Trophoblast cell (in vitro differentiated cells and primary cell): ENCODE measurements at regions not wholly inside any gene's neighbourhood (a gene's known extent, or its start where the extent isn't known, plus 50 kb on each side); places are given as distances from the start of the nearest gene placed in this dataset.

Source experiments
- DNase-seq, 2 donors: peaks; one replicate each; pipeline ENCODE4 v3.0.0-alpha.2; 2016
- H2AFZ ChIP-seq: 2 replicates; pipeline ENCODE4 v1.6.1; 2013; ENCODE audit warnings: low read length, moderate library complexity, mild to moderate bottlenecking; ENCODE audit not compliant: insufficient read depth, poor library complexity
- H2AK5ac ChIP-seq: 2 replicates; pipeline ENCODE4 v1.6.1; 2013; ENCODE audit warnings: mild to moderate bottlenecking, low read length
- H2BK120ac ChIP-seq: 2 replicates; pipeline ENCODE4 v1.6.1; 2013; ENCODE audit warnings: low read length, mild to moderate bottlenecking, moderate library complexity; ENCODE audit not compliant: insufficient read depth, poor library complexity
- H2BK12ac ChIP-seq: 2 replicates; pipeline ENCODE4 v1.6.1; 2013; ENCODE audit warnings: mild to moderate bottlenecking, low read length, moderate library complexity
- H2BK5ac ChIP-seq: 2 replicates; pipeline ENCODE4 v1.6.1; 2013; ENCODE audit warnings: low read length, low read depth, moderate library complexity, mild to moderate bottlenecking; ENCODE audit not compliant: poor library complexity
- H3K14ac ChIP-seq: 2 replicates; pipeline ENCODE4 v1.6.1; 2013; ENCODE audit warnings: mild to moderate bottlenecking, low read length
- H3K18ac ChIP-seq: 2 replicates; pipeline ENCODE4 v1.6.1; 2013; ENCODE audit warnings: mild to moderate bottlenecking, low read length
- H3K23ac ChIP-seq: 2 replicates; pipeline ENCODE4 v1.6.1; 2013; ENCODE audit warnings: low read length
- H3K27ac ChIP-seq: 2 replicates; pipeline ENCODE4 v1.5.1; 2013; ENCODE audit warnings: low read depth, mild to moderate bottlenecking, inconsistent platforms, low read length, moderate library complexity
- H3K27me3 ChIP-seq: 2 replicates; pipeline ENCODE4 v1.6.1; 2013; ENCODE audit warnings: inconsistent platforms, mild to moderate bottlenecking, low read length, moderate library complexity; ENCODE audit not compliant: insufficient read depth
- H3K36me3 ChIP-seq, 2 experiments: 1 replicate in 1 of 2; 2 replicates in 1 of 2; pipeline ENCODE4 v1.6.1; 2013; ENCODE audit warnings: low read length in 2 of 2, mild to moderate bottlenecking in 2 of 2, moderate library complexity in 1 of 2; ENCODE audit not compliant: insufficient read depth in 2 of 2, control insufficient read depth in 1 of 2
- H3K4ac ChIP-seq: 2 replicates; pipeline ENCODE4 v1.6.1; 2013; ENCODE audit warnings: low read depth, mild to moderate bottlenecking, low read length, moderate library complexity
- H3K4me1 ChIP-seq, 2 experiments: 1 replicate in 1 of 2; 2 replicates in 1 of 2; pipeline ENCODE4 v1.6.1; 2013; ENCODE audit warnings: low read length in 2 of 2, mild to moderate bottlenecking in 2 of 2, moderate library complexity in 1 of 2; ENCODE audit not compliant: insufficient read depth in 2 of 2, control insufficient read depth in 1 of 2
- H3K4me2 ChIP-seq: 2 replicates; pipeline ENCODE4 v1.6.1; 2013; ENCODE audit warnings: inconsistent platforms, mild to moderate bottlenecking, low read length, moderate library complexity
- H3K4me3 ChIP-seq: 2 replicates; pipeline ENCODE4 v1.5.1; 2013; ENCODE audit warnings: mild to moderate bottlenecking, low read depth, low read length, inconsistent platforms
- H3K79me1 ChIP-seq: one replicate; pipeline ENCODE4 v1.6.1; 2013; ENCODE audit warnings: low read length
- H3K79me2 ChIP-seq: 2 replicates; pipeline ENCODE4 v1.6.1; 2013; ENCODE audit warnings: low read length, mild to moderate bottlenecking; ENCODE audit not compliant: control insufficient read depth, insufficient read depth, poor library complexity
- H3K9ac ChIP-seq: 2 replicates; pipeline ENCODE4 v1.6.1; 2013; ENCODE audit warnings: mild to moderate bottlenecking, low read length
- H3K9me3 ChIP-seq: 2 replicates; pipeline ENCODE4 v1.6.1; 2013; ENCODE audit warnings: low read depth, mild to moderate bottlenecking, control low read depth, inconsistent platforms, low read length; ENCODE audit not compliant: insufficient read depth
- H4K12ac ChIP-seq: 2 replicates; pipeline ENCODE4 v1.6.1; 2013; ENCODE audit warnings: low read depth, mild to moderate bottlenecking, low read length, moderate library complexity
- H4K8ac ChIP-seq: 2 replicates; pipeline ENCODE4 v1.6.1; 2013; ENCODE audit warnings: low read depth, mild to moderate bottlenecking, low read length, moderate library complexity
- H4K91ac ChIP-seq: one replicate; pipeline ENCODE4 v1.6.1; 2013; ENCODE audit warnings: low read depth, mild to moderate bottlenecking, low read length, moderate library complexity
- WGBS: extraction: QIAGEN DNeasy Blood & Tissue Kit; methylation state at CpG from one replicate; pipeline ENCODE4 v1.1.7; 2013; ENCODE audit warnings: missing lambda C conversion rate; ENCODE audit not compliant: insufficient read length, insufficient coverage; ENCODE audit errors: extremely low coverage; 5-methylcytosine and 5-hydroxymethylcytosine counted together

DNA sequence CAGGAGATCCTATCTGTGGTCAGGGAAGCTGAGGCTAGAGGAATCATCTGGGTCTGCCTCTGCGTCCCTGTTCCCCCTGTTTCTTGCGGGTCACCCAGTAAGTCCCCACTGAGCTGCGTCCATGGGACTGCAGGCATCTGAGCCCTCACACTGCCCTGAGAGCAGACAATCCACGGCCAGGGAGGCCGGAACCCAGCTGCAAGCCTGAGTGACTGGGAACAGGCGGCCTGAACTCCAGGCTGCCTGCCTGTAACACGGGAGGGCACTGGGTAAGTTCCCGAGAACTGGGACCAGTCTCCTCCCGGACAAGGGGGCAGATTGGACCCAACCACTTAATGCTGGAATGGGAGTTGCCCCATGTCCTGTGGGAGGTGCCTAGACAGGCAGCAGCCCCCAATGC lies 727.4 kb downstream of the BRD1 start:
- no peak overlapping the region for H3K4me2 ChIP-seq
- no peak overlapping the region for H3K14ac ChIP-seq
- no peak overlapping the region for H2BK120ac ChIP-seq
- no peak overlapping the region for H4K91ac ChIP-seq
- no peak overlapping the region for H4K12ac ChIP-seq
- H3K4me1 ChIP-seq, result no peaks in the 10 kb centered on the region
- no peak overlapping the region for H3K4me3 ChIP-seq
- peaks cover 5% of the 10 kb centered on the region for H3K9me3 ChIP-seq
- H3K27ac ChIP-seq, result no peak overlapping the region
- no peaks in the 10 kb centered on the region for H3K79me2 ChIP-seq
- H3K79me1 ChIP-seq, result no peaks in the 10 kb centered on the region
- WGBS, result no CpG with 5 or more reads among the region's 9 CpGs
- H2BK12ac ChIP-seq, result no peak overlapping the region
- H2AFZ ChIP-seq, result no peak overlapping the region
- H3K23ac ChIP-seq, result no peak overlapping the region
- H3K4ac ChIP-seq, result no peak overlapping the region
- H4K8ac ChIP-seq, result no peak overlapping the region
- H2AK5ac ChIP-seq, result no peak overlapping the region
- H3K27me3 ChIP-seq, result no peaks in the 10 kb centered on the region
- H2BK5ac ChIP-seq, result no peak overlapping the region
- no peaks in the 10 kb centered on the region for H3K36me3 ChIP-seq
- H3K18ac ChIP-seq, result no peak overlapping the region
- no peak overlapping the region for H3K9ac ChIP-seq
- no peak for DNase-seq

DNA sequence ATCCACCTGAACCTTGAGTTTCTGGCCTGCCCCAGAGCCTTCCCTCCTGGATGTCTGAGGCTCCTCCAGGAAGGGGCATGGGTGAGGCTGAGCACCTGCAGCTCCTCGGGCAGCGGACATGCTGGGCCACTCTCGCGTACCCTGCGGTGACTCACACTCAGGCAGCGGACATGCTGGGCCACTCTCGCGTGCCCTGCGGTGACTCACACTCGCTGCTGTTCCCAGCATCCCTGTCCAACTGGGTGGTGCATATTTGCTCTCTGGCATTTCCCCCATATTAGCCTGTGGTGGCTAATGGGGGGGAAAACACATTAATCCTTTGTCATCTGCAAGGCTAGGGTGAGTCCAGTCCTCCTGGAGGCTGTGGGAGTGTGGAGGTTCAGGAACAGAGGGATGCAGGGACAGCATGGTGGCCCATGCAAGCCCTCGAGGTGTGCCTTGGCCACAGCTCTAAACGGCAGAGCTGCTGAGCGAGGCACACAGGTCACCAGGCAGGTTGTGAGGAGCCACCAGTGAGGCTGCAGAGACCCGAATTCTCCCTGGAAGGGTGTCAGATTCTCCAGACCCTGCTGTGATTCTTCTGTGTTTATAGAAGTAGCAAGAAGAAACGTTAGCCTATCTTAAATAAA lies 728.1 kb downstream of the BRD1 start:
- no peaks in the 10 kb centered on the region for H3K27me3 ChIP-seq
- DNase-seq, result peak; percentile 14
- no peak overlapping the region for H2BK120ac ChIP-seq
- H3K4me1 ChIP-seq, result no peaks in the 10 kb centered on the region
- H4K91ac ChIP-seq, result no peak overlapping the region
- H3K18ac ChIP-seq, result no peak overlapping the region
- H3K36me3 ChIP-seq, result no peaks in the 10 kb centered on the region
- H3K4ac ChIP-seq, result no peak overlapping the region
- no peak overlapping the region for H3K4me3 ChIP-seq
- H2BK12ac ChIP-seq, result no peak overlapping the region
- no peak overlapping the region for H4K12ac ChIP-seq
- H2AK5ac ChIP-seq, result no peak overlapping the region
- H3K9ac ChIP-seq, result no peak overlapping the region
- H3K23ac ChIP-seq, result no peak overlapping the region
- H3K79me1 ChIP-seq, result no peaks in the 10 kb centered on the region
- H3K79me2 ChIP-seq, result no peaks in the 10 kb centered on the region
- H3K4me2 ChIP-seq, result no peak overlapping the region
- no peak overlapping the region for H2AFZ ChIP-seq
- no peak overlapping the region for H3K14ac ChIP-seq
- no peak overlapping the region for H2BK5ac ChIP-seq
- no CpG with 5 or more reads among the region's 15 CpGs for whole genome bisulfite sequencing
- H3K27ac ChIP-seq, result no peak overlapping the region
- no peak overlapping the region for H4K8ac ChIP-seq
- peaks cover 5% of the 10 kb centered on the region for H3K9me3 ChIP-seq

DNA sequence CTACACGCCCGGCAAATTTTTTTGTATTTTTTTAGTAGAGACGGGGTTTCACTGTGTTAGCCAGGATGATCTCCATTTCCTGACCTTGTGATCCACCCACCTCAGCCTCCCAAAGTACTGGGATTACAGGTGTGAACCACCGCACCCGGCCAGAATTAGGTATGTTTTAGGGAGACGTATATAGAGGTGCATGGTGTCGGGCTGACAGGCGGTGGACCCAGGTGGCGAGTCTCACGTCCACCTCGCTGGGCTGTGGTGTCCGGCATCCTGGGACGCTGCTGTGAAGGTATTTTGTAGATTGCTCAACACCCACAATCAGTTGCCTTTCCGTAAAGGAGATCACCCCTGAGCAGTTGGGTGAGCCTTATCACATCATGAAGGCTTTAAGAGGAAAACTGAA lies 728.6 kb downstream of the BRD1 start:
- Histone ChIP-seq H3K4me1 (no peaks in the 10 kb centered on the region), H2BK5ac (no peak overlapping the region), H3K4me3 (no peak overlapping the region), H4K8ac (no peak overlapping the region), H3K79me2 (no peaks in the 10 kb centered on the region), H2AFZ (no peak overlapping the region), H4K12ac (no peak overlapping the region), H3K4me2 (no peak overlapping the region), H3K4ac (no peak overlapping the region), H3K18ac (no peak overlapping the region), H3K79me1 (no peaks in the 10 kb centered on the region), H3K14ac (no peak overlapping the region), H2BK12ac (no peak overlapping the region), H2AK5ac (no peak overlapping the region), H3K27me3 (no peaks in the 10 kb centered on the region), H3K23ac (no peak overlapping the region), H3K9ac (no peak overlapping the region), H3K9me3 (peaks cover 5% of the 10 kb centered on the region), H2BK120ac (no peak overlapping the region), H3K27ac (no peak overlapping the region), H4K91ac (no peak overlapping the region), H3K36me3 (no peaks in the 10 kb centered on the region)
- no peak for DNase-seq
- WGBS, result no CpG with 5 or more reads among the region's 14 CpGs

DNA sequence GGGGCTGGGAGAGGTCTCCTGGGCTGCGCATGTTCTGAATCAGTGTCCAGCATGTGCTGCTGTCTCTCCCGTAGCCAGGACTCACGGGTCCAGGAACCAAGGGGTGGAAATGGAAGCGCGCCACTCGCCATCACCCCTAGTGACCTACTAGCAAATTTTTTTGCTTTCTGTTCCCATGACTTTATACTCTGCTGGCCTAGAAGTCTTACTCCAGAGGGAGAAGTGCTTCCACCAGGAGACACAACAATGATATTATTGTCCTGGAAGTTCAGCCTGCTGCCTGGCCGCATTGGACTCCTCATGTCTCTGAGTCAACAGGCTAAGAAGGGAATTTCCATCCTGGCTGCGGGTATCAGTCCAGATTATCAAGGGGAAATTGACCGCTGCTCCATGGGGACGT lies 729.7 kb downstream of the BRD1 start:
- Histone ChIP-seq H2BK12ac (no peak overlapping the region), H3K4me1 (no peaks in the 10 kb centered on the region), H2BK120ac (no peak overlapping the region), H4K12ac (no peak overlapping the region), H3K36me3 (no peaks in the 10 kb centered on the region), H4K91ac (no peak overlapping the region), H3K9me3 (peaks cover 5% of the 10 kb centered on the region), H3K23ac (no peak overlapping the region), H3K27me3 (no peaks in the 10 kb centered on the region), H3K4ac (no peak overlapping the region), H4K8ac (no peak overlapping the region), H3K79me1 (no peaks in the 10 kb centered on the region), H3K79me2 (no peaks in the 10 kb centered on the region), H3K14ac (no peak overlapping the region), H3K27ac (no peak overlapping the region), H3K18ac (no peak overlapping the region), H2AFZ (no peak overlapping the region), H3K9ac (no peak overlapping the region), H2BK5ac (no peak overlapping the region), H3K4me3 (no peak overlapping the region), H2AK5ac (no peak overlapping the region), H3K4me2 (no peak overlapping the region)
- no peak for DNase-seq
- no CpG with 5 or more reads among the region's 10 CpGs for WGBS
